Epithelial cell of esophagus (primary cell): ENCODE measurements at regions not wholly inside any gene's neighbourhood (a gene's known extent, or its start where the extent isn't known, plus 50 kb on each side); places are given as distances from the start of the nearest gene placed in this dataset.

Experiments
- DNase-seq: peaks from one replicate; pipeline ENCODE4 v3.0.0; 2010; ENCODE audit warnings: low read depth
- H3K4me3 ChIP-seq: 2 replicates; pipeline ENCODE4 v1.5.1; 2011; ENCODE audit warnings: mild to moderate bottlenecking, low read length, control low read depth
- CTCF ChIP-seq: IDR thresholded peaks from 2 replicates; pipeline ENCODE4 v1.5.1; 2011; ENCODE audit warnings: low read depth, mild to moderate bottlenecking, low read length, control low read depth, inconsistent platforms; ENCODE audit not compliant: insufficient read depth; ENCODE audit errors: missing control alignments

- no peak for DNase-seq
- no peak for TF ChIP-seq CTCF
- H3K4me3 ChIP-seq, result no peak overlapping the region
Observed at GRCh38 chr18:22603902-22604301, 186.2 kb upstream of the CTAGE1 start.

- peak; percentile 23 for DNase-seq
- no peak overlapping the region for H3K4me3 ChIP-seq
Observed at GRCh38 chr18:22604390-22604985, 186.8 kb upstream of the CTAGE1 start.

GRCh38 chr18:22604986-22605421 is 187.3 kb upstream of the CTAGE1 start:
- H3K4me3 ChIP-seq, result no peak overlapping the region
- no peak for TF ChIP-seq CTCF
- peak; percentile 73 for DNase-seq

More at GRCh38 chr18:22604390-22604985, 186.8 kb upstream of the CTAGE1 start:
- TF ChIP-seq CTCF, result no peak

GRCh38 chr18:22605736-22606135 is 188.0 kb upstream of the CTAGE1 start:
- DNase-seq, result peak; percentile 59
- no peak overlapping the region for H3K4me3 ChIP-seq
- TF ChIP-seq CTCF, result no peak

- TF ChIP-seq CTCF, result no peak
- no peak overlapping the region for H3K4me3 ChIP-seq
- DNase-seq, result no peak
Observed at GRCh38 chr18:22606563-22607283, 189.0 kb upstream of the CTAGE1 start.

GRCh38 chr18:22607284-22607635 is 189.5 kb upstream of the CTAGE1 start:
- no peak overlapping the region for H3K4me3 ChIP-seq
- no peak for TF ChIP-seq CTCF
- DNase-seq, result no peak

- no peak for DNase-seq
- no peak for TF ChIP-seq CTCF
Observed at GRCh38 chr18:22608847-22609246, 191.1 kb upstream of the CTAGE1 start.

More at GRCh38 chr18:22608847-22609246, 191.1 kb upstream of the CTAGE1 start:
- no peak overlapping the region for H3K4me3 ChIP-seq
